GM18519 (cell line): ENCODE measurements at regions not wholly inside any gene's neighbourhood (a gene's known extent, or its start where the extent isn't known, plus 50 kb on each side); places are given as distances from the start of the nearest gene placed in this dataset.

ENCODE experiments used
- ATAC-seq: cut with Tn5 transposase; IDR thresholded peaks from one replicate; pipeline ENCODE4 v1.9.1; 2021; ENCODE audit warnings: mild to moderate bottlenecking, moderate library complexity; ENCODE audit not compliant: unreplicated experiment, low FRiP score

- ATAC-seq: no peak
Observed at GRCh38 chr2:228866044-228866443, 405.0 kb downstream of the PID1 start.

GRCh38 chr2:228864131-228864530 lies 407.0 kb downstream of the PID1 start:
- no peak for ATAC-seq

- ATAC-seq: no peak
Observed at GRCh38 chr2:228860601-228861285, 410.3 kb downstream of the PID1 start.

- ATAC-seq: no peak
Observed at GRCh38 chr2:228853151-228853550, 417.9 kb downstream of the PID1 start.

- ATAC-seq: no peak
Observed at GRCh38 chr2:228848638-228849037, 422.4 kb downstream of the PID1 start.

GRCh38 chr2:228847684-228848083 lies 423.4 kb downstream of the PID1 start:
- ATAC-seq: no peak

GRCh38 chr2:228846161-228846560 lies 424.9 kb downstream of the PID1 start:
- no peak for ATAC-seq

- ATAC-seq: no peak
Observed at GRCh38 chr2:228845162-228845925, 425.7 kb downstream of the PID1 start.

- no peak for ATAC-seq
Observed at GRCh38 chr2:228841877-228842276, 429.2 kb downstream of the PID1 start.

GRCh38 chr2:228841475-228841874 lies 429.6 kb downstream of the PID1 start:
- ATAC-seq: no peak

GRCh38 chr2:228840743-228841114 lies 430.4 kb downstream of the PID1 start:
- no peak for ATAC-seq

- no peak for ATAC-seq
Observed at GRCh38 chr2:228840113-228840742, 430.9 kb downstream of the PID1 start.

- ATAC-seq: no peak
Observed at GRCh38 chr2:228839421-228839876, 431.6 kb downstream of the PID1 start.

GRCh38 chr2:228838819-228839218 lies 432.3 kb downstream of the PID1 start:
- ATAC-seq: no peak

- ATAC-seq: no peak
Observed at GRCh38 chr2:228828397-228828796, 442.7 kb downstream of the PID1 start.

GRCh38 chr2:228827056-228827700 lies 443.9 kb downstream of the PID1 start:
- no peak for ATAC-seq

- ATAC-seq: no peak
Observed at GRCh38 chr2:228819701-228820100, 451.4 kb downstream of the PID1 start.

- no peak for ATAC-seq
Observed at GRCh38 chr2:228802181-228803071, 468.7 kb downstream of the PID1 start.

- no peak for ATAC-seq
Observed at GRCh38 chr2:228801451-228801850, 469.6 kb downstream of the PID1 start.

GRCh38 chr2:228799208-228799588 lies 471.9 kb downstream of the PID1 start:
- no peak for ATAC-seq
